Type B pancreatic cell (in vitro differentiated cells): ENCODE measurements at regions not wholly inside any gene's neighbourhood (a gene's known extent, or its start where the extent isn't known, plus 50 kb on each side); places are given as distances from the start of the nearest gene placed in this dataset.

Experiments used
- DNase-seq: peaks from one replicate; pipeline ENCODE4 v3.0.0; 2021; ENCODE audit warnings: mixed read lengths; ENCODE audit not compliant: unreplicated experiment; ENCODE audit errors: extremely low spot score
- H3K27ac Mint-ChIP-seq: 2 replicates; pipeline ENCODE4 v1.8.0; 2021; ENCODE audit warnings: mild to moderate bottlenecking, mixed read lengths
- H3K27me3 Mint-ChIP-seq: 2 replicates; pipeline ENCODE4 v1.8.0; 2021; ENCODE audit warnings: mixed read lengths
- H3K36me3 Mint-ChIP-seq: 2 replicates; pipeline ENCODE4 v1.8.0; 2021; ENCODE audit warnings: mixed read lengths
- H3K4me1 Mint-ChIP-seq: one replicate; pipeline ENCODE4 v1.8.0; 2021; ENCODE audit warnings: mixed read lengths; ENCODE audit not compliant: unreplicated experiment
- H3K4me3 Mint-ChIP-seq: 2 replicates; pipeline ENCODE4 v1.8.0; 2021; ENCODE audit warnings: mild to moderate bottlenecking, mixed read lengths
- H3K9me3 Mint-ChIP-seq: 2 replicates; pipeline ENCODE4 v1.8.0; 2021; ENCODE audit warnings: mixed read lengths
- CTCF ChIP-seq: fragments of 200-600 bp; sonication (generic); conservative IDR thresholded peaks from 2 replicates; pipeline ENCODE4 v1.5.0; 2021; ENCODE audit warnings: antibody characterized with exemption, mild to moderate bottlenecking

GRCh38 chr9:106795031-106795430 lies 67.9 kb upstream of the ZNF462 start:
- H3K9me3 Mint-ChIP-seq: peaks cover 11% of the 10 kb centered on the region
- peaks cover 9% of the 10 kb centered on the region for H3K4me1 Mint-ChIP-seq
- no peak overlapping the region for H3K27ac Mint-ChIP-seq
- TF ChIP-seq CTCF: no peak
- H3K4me3 Mint-ChIP-seq: no peak overlapping the region
- H3K27me3 Mint-ChIP-seq: no peaks in the 10 kb centered on the region
- H3K36me3 Mint-ChIP-seq: no peaks in the 10 kb centered on the region
- no peak for DNase-seq

- Mint-ChIP-seq H3K4me1 (peaks cover 9% of the 10 kb centered on the region), H3K36me3 (no peaks in the 10 kb centered on the region)
Measured at GRCh38 chr9:106796771-106797170, 66.2 kb upstream of the ZNF462 start.

GRCh38 chr9:106797299-106797698 lies 65.7 kb upstream of the ZNF462 start:
- no peaks in the 10 kb centered on the region for H3K27me3 Mint-ChIP-seq
- no peak for DNase-seq
- H3K4me1 Mint-ChIP-seq: peaks cover 9% of the 10 kb centered on the region
- H3K27ac Mint-ChIP-seq: no peak overlapping the region
- no peaks in the 10 kb centered on the region for H3K36me3 Mint-ChIP-seq
- no peak overlapping the region for H3K4me3 Mint-ChIP-seq
- TF ChIP-seq CTCF: no peak
- H3K9me3 Mint-ChIP-seq: peaks cover 15% of the 10 kb centered on the region

More at GRCh38 chr9:106796771-106797170, 66.2 kb upstream of the ZNF462 start:
- Mint-ChIP-seq H3K4me3 (no peak overlapping the region), H3K9me3 (peaks cover 13% of the 10 kb centered on the region), H3K27ac (no peak overlapping the region), H3K27me3 (no peaks in the 10 kb centered on the region)
- DNase-seq: no peak
- TF ChIP-seq CTCF: no peak

GRCh38 chr9:106798016-106798799 lies 64.8 kb upstream of the ZNF462 start:
- no peaks in the 10 kb centered on the region for H3K36me3 Mint-ChIP-seq
- H3K27ac Mint-ChIP-seq: no peak overlapping the region
- H3K4me3 Mint-ChIP-seq: no peak overlapping the region
- peaks cover 9% of the 10 kb centered on the region for H3K4me1 Mint-ChIP-seq
- H3K27me3 Mint-ChIP-seq: no peaks in the 10 kb centered on the region
- DNase-seq: no peak
- TF ChIP-seq CTCF: no peak
- H3K9me3 Mint-ChIP-seq: peaks cover 15% of the 10 kb centered on the region

- H3K27me3 Mint-ChIP-seq: no peaks in the 10 kb centered on the region
- H3K36me3 Mint-ChIP-seq: no peaks in the 10 kb centered on the region
- peaks cover 13% of the 10 kb centered on the region for H3K9me3 Mint-ChIP-seq
- DNase-seq: no peak
- H3K4me1 Mint-ChIP-seq: peaks cover 9% of the 10 kb centered on the region
- H3K4me3 Mint-ChIP-seq: no peak overlapping the region
- H3K27ac Mint-ChIP-seq: no peak overlapping the region
- no peak for TF ChIP-seq CTCF
Measured at GRCh38 chr9:106799152-106799551, 63.8 kb upstream of the ZNF462 start.
